ENCODE measurements at regions not wholly inside any gene's neighbourhood (a gene's known extent, or its start where the extent isn't known, plus 50 kb on each side); places are given as distances from the start of the nearest gene placed in this dataset.
A peak's percentile ranks its signal among the peaks of the same experiment; 100 is the strongest.

GRCh38 chr2:209321581-209321980, 102.3 kb upstream of the MAP2 start:
- DNase-seq (ENCODE audit: low read depth): no peak
- H3K4me3 ChIP-seq (ENCODE audit: low read depth, low read length): no peak overlapping the region
- no peak for TF ChIP-seq CTCF (IDR thresholded peaks at IDR 0.05; ENCODE audit: insufficient read depth, low read length)

DNA sequence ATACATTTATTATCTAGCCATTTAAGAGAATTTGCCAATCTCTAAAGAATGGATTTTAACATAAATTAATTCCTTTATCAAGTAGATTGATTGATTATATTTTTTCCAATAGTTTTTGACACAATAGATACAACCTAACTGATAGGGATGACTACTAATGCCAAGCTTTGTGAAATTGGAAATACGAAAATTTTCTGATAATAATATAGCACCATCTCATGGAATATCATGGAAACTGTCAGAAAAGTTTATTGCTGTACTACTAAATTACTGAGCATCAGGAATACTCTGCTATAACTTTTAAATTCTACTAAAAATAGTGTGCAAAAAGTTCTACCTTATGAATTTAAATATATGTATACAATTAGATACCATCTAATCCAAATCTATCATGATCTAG, 101.8 kb upstream of the MAP2 start:
- peak; percentile 1 for TF ChIP-seq CTCF (IDR thresholded peaks at IDR 0.05; ENCODE audit: insufficient read depth, low read length)
- no peak overlapping the region for H3K4me3 ChIP-seq (ENCODE audit: low read depth, low read length)
- no peak for DNase-seq (ENCODE audit: low read depth)

- no peak overlapping the region for H3K4me3 ChIP-seq (ENCODE audit: low read depth, low read length)
- TF ChIP-seq CTCF (IDR thresholded peaks at IDR 0.05; ENCODE audit: insufficient read depth, low read length): no peak
- DNase-seq (ENCODE audit: low read depth): no peak
Measured at GRCh38 chr2:209322905-209323512, 100.8 kb upstream of the MAP2 start.

DNA sequence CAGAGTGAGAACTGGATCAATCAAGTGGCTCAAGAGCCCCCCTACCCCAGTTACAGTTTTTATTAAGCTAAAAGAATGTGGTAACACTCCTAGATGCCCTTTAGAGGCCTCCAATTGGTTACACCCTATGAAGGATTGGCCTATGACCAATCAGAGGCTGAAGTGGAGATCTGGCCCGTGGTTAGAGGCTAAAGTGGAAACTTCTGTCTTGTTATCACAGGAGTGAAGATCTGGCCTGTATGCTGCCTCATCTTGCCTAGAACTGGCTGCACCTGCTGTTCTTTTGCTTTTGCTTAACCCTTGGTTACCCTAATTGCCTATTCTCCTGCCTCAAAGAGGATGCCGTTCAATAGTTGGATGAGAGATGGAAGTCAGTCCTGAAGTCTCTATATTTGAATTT, 100.1 kb upstream of the MAP2 start:
- DNase-seq (ENCODE audit: low read depth): no peak
- no peak overlapping the region for H3K4me3 ChIP-seq (ENCODE audit: low read depth, low read length)
- TF ChIP-seq CTCF (IDR thresholded peaks at IDR 0.05; ENCODE audit: insufficient read depth, low read length): no peak

DNA sequence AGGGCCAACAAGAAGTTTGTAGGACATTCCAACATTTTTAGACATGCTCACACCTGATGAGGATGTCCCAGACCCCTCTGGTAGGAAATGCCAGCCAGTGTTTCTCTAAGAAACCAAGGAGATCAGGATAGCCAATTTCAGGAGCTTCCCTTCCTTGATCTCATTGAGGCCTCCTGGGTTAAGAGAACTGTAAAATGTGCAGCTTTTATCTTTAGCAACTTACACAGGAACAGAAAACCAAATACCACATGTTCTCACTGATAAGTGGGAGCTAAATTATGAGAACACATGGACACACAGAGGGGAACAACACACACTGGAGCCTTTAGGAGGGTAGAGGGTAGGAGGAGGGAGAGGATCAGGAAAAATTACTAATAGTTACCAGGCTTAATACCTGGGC, 99.6 kb upstream of the MAP2 start:
- DNase-seq (ENCODE audit: low read depth): no peak
- no peak overlapping the region for H3K4me3 ChIP-seq (ENCODE audit: low read depth, low read length)
- TF ChIP-seq CTCF (IDR thresholded peaks at IDR 0.05; ENCODE audit: insufficient read depth, low read length): no peak

GRCh38 chr2:209331291-209331844, 92.5 kb upstream of the MAP2 start:
- no peak overlapping the region for H3K4me3 ChIP-seq (ENCODE audit: low read depth, low read length)
- DNase-seq (ENCODE audit: low read depth): peak; percentile 77
- TF ChIP-seq CTCF (IDR thresholded peaks at IDR 0.05; ENCODE audit: insufficient read depth, low read length): peak; percentile 53

Measured in fibroblast of the aortic adventitia (primary cell).